ENCODE measurements at regions not wholly inside any gene's neighbourhood (a gene's known extent, or its start where the extent isn't known, plus 50 kb on each side); places are given as distances from the start of the nearest gene placed in this dataset.

GRCh38 chr4:34176609-34177008 is 2067.7 kb downstream of the ARAP2 start:
- Mint-ChIP-seq H3K36me3 (ENCODE audit: insufficient read depth in 1 of 3, low read depth in 3 of 3) (peaks cover 0 to 12% (median 4%) of the 10 kb centered on the region in 3 experiments; a peak in 3 of 7 replicates), H3K4me1 (peaks cover 6 to 7% of the 10 kb centered on the region in 2 experiments), H3K4me3 (no peak overlapping the region), H3K27ac (no peak overlapping the region), H3K9me3 (peaks cover 10 to 21% of the 10 kb centered on the region in 2 experiments; a peak in 3 of 5 replicates), H3K27me3 (ENCODE audit: low read depth) (no peaks in the 10 kb centered on the region; the same call in 1 of the 2 replicates)
- Histone ChIP-seq H3K4me1 (ENCODE audit: insufficient read depth, low read length) (peaks cover 3% of the 10 kb centered on the region; the same call in 1 of the 2 replicates), H3K9ac (ENCODE audit: extremely low read depth, insufficient read length, low read length) (no peak overlapping the region), H3K79me2 (ENCODE audit: insufficient read depth, low read length) (no peaks in the 10 kb centered on the region), H4K8ac (replicated peaks; ENCODE audit: insufficient read length, low read depth, low read length) (no peak overlapping the region), H4K91ac (ENCODE audit: insufficient read length, low read depth, low read length) (no peak overlapping the region), H3K23me2 (ENCODE audit: insufficient read length, low read depth, low read length, poor library complexity, severe bottlenecking) (no peaks in the 10 kb centered on the region), H3K4me2 (ENCODE audit: insufficient read depth, insufficient read length, low read length) (no peak overlapping the region), H2AK5ac (ENCODE audit: insufficient read length, low read length) (no peak overlapping the region), H2BK12ac (ENCODE audit: insufficient read length, low read depth, low read length) (no peak overlapping the region), H2BK5ac (ENCODE audit: insufficient read length, low read length) (no peak overlapping the region), H2BK20ac (ENCODE audit: low read depth, low read length, poor library complexity, severe bottlenecking) (no peak overlapping the region), H3K56ac (ENCODE audit: insufficient read length, low read depth, low read length) (no peak overlapping the region), H2BK15ac (ENCODE audit: low read depth, low read length) (no peak overlapping the region), H3K23ac (ENCODE audit: insufficient read length, low read depth, low read length) (no peak overlapping the region), H3K4ac (ENCODE audit: low read depth, low read length) (no peak overlapping the region), H3K27me3 (ENCODE audit: insufficient read depth, low read length) (no peaks in the 10 kb centered on the region), H2BK120ac (ENCODE audit: low read depth, low read length, poor library complexity, severe bottlenecking) (no peak overlapping the region), H3K18ac (ENCODE audit: insufficient read length, low read depth, low read length) (no peak overlapping the region), H3K27ac (ENCODE audit: insufficient read length, low read depth, low read length) (no peak overlapping the region), H3K79me1 (ENCODE audit: insufficient read depth, low read depth, low read length, poor library complexity, severe bottlenecking) (no peaks in the 10 kb centered on the region), H2AFZ (ENCODE audit: low read length) (no peak overlapping the region), H4K5ac (ENCODE audit: insufficient read length, low read depth, low read length) (no peak overlapping the region), H4K20me1 (ENCODE audit: control insufficient read depth, insufficient read depth, insufficient read length) (no peaks in the 10 kb centered on the region), H3K9me3 (ENCODE audit: control insufficient read depth, low read depth, low read length) (no peaks in the 10 kb centered on the region), H3T11ph (ENCODE audit: low read length) (no peak overlapping the region), H3K14ac (ENCODE audit: insufficient read depth, low read length) (no peak overlapping the region)
- no peak for TF ChIP-seq CTCF (conservative IDR thresholded peaks at IDR 0.05)
- DNase-seq: no peak

Measured in H9 (cell line).